Neural cell (in vitro differentiated cells): ENCODE measurements at regions not wholly inside any gene's neighbourhood (a gene's known extent, or its start where the extent isn't known, plus 50 kb on each side); places are given as distances from the start of the nearest gene placed in this dataset.

Source experiments
- H2AFZ ChIP-seq: fragments of 200-600, 300-800 bp; sonication (generic), shearing (Covaris generic); 2 replicates; pipeline ENCODE4 v1.6.0; 2014; ENCODE audit warnings: low read depth, mild to moderate bottlenecking, antibody characterized with exemption, low read length, moderate library complexity
- H3F3A ChIP-seq: fragments of 200-600 bp; shearing (Covaris generic); 2 replicates; pipeline ENCODE4 v1.6.1; 2016; ENCODE audit warnings: mild to moderate bottlenecking, moderate library complexity, mixed read lengths, antibody characterized with exemption, low read length; ENCODE audit not compliant: insufficient read depth, poor library complexity, severe bottlenecking
- H3K27ac ChIP-seq: fragments of 200-600, 300-800 bp; sonication (generic), shearing (Covaris generic); 2 replicates; pipeline ENCODE4 v1.5.1; 2014; ENCODE audit warnings: mild to moderate bottlenecking, low read length, moderate library complexity
- H3K27me3 ChIP-seq: fragments of 300-800, 200-600 bp; sonication (generic), shearing (Covaris generic); 2 replicates; pipeline ENCODE4 v1.6.0; 2014; ENCODE audit warnings: mild to moderate bottlenecking, low read depth, low read length, moderate library complexity; ENCODE audit not compliant: insufficient read depth
- H3K36me3 ChIP-seq: fragments of 300-800, 200-600 bp; sonication (generic), shearing (Covaris generic); 2 replicates; pipeline ENCODE4 v1.5.1; 2014; ENCODE audit warnings: mild to moderate bottlenecking, antibody characterized with exemption, low read length, moderate library complexity; ENCODE audit not compliant: insufficient read depth
- H3K4me2 ChIP-seq: fragments of 300-800, 200-600 bp; sonication (generic), shearing (Covaris generic); 2 replicates; pipeline ENCODE4 v1.6.0; 2014; ENCODE audit warnings: mild to moderate bottlenecking, low read length
- H3K4me3 ChIP-seq: fragments of 300-800, 200-600 bp; sonication (generic), shearing (Covaris generic); 2 replicates; pipeline ENCODE4 v1.5.1; 2014; ENCODE audit warnings: mild to moderate bottlenecking, low read length, moderate library complexity
- H3K79me2 ChIP-seq: fragments of 200-600 bp; shearing (Covaris generic); replicated peaks from 2 replicates; pipeline ENCODE4 v1.6.0; 2014; ENCODE audit warnings: mild to moderate bottlenecking, low read length, moderate library complexity; ENCODE audit not compliant: insufficient read depth
- H3K9ac ChIP-seq: fragments of 300-800, 200-600 bp; sonication (generic), shearing (Covaris generic); 2 replicates; pipeline ENCODE4 v1.6.1; 2016; ENCODE audit warnings: mild to moderate bottlenecking, low read length, mixed read lengths
- H3K9me2 ChIP-seq: fragments of 200-600 bp; shearing (Covaris generic); 2 replicates; pipeline ENCODE4 v1.6.1; 2016; ENCODE audit warnings: mild to moderate bottlenecking, low read length, mixed read lengths; ENCODE audit not compliant: insufficient read depth
- H3K9me3 ChIP-seq: fragments of 200-600, 300-800 bp; sonication (generic), shearing (Covaris generic); 2 replicates; pipeline ENCODE4 v1.6.1; 2016; ENCODE audit warnings: mild to moderate bottlenecking, mixed run types, low read length, moderate library complexity, mixed read lengths
- H4K20me1 ChIP-seq: fragments of 200-600 bp; shearing (Covaris generic); 2 replicates; pipeline ENCODE4 v1.6.1; 2016; ENCODE audit warnings: mild to moderate bottlenecking, mixed run types; ENCODE audit not compliant: insufficient read depth
- EP300 ChIP-seq: fragments of 450-650 bp; conservative IDR thresholded peaks from 2 replicates; pipeline ENCODE4 v1.6.1; 2014; ENCODE audit warnings: antibody characterized with exemption, mild to moderate bottlenecking, moderate library complexity; ENCODE audit not compliant: poor library complexity, severe bottlenecking
- EZH2 ChIP-seq: fragments of 200-600, 300-800 bp; shearing (Covaris generic), sonication (generic); IDR thresholded peaks from 2 replicates; pipeline ENCODE4 v1.6.1; 2014; ENCODE audit warnings: antibody characterized with exemption, low read length, borderline replicate concordance, mild to moderate bottlenecking; ENCODE audit not compliant: insufficient read depth, poor library complexity, severe bottlenecking
- MXI1 ChIP-seq: fragments of 450-650 bp; conservative IDR thresholded peaks from 2 replicates; pipeline ENCODE4 v1.6.1; 2014; ENCODE audit warnings: antibody characterized with exemption, mild to moderate bottlenecking; ENCODE audit not compliant: poor library complexity, severe bottlenecking
- POLR2AphosphoS5 ChIP-seq: IDR thresholded peaks from 2 replicates; pipeline ENCODE4 v1.6.1; 2012
- RAD21 ChIP-seq: fragments of 450-650 bp; conservative IDR thresholded peaks from 2 replicates; pipeline ENCODE4 v1.6.1; 2014; ENCODE audit warnings: antibody characterized with exemption, mild to moderate bottlenecking, moderate library complexity
- SMC3 ChIP-seq: fragments of 450-650 bp; conservative IDR thresholded peaks from 2 replicates; pipeline ENCODE4 v1.6.1; 2014; ENCODE audit warnings: antibody characterized with exemption, mild to moderate bottlenecking, moderate library complexity; ENCODE audit not compliant: poor library complexity
- TAF1 ChIP-seq: IDR thresholded peaks from 2 replicates; pipeline ENCODE4 v1.6.1; 2012; ENCODE audit warnings: low read depth
- TF ChIP-seq, protein P1 (sequence below): IDR thresholded peaks from 2 replicates; pipeline ENCODE4 v1.6.1; 2012; ENCODE audit warnings: borderline replicate concordance
- TF ChIP-seq, protein P2 (sequence below): fragments of 450-650 bp; IDR thresholded peaks from 2 replicates; pipeline ENCODE4 v1.5.1; 2014; ENCODE audit warnings: antibody characterized with exemption, mild to moderate bottlenecking, moderate library complexity; ENCODE audit not compliant: poor library complexity, severe bottlenecking

DNA sequence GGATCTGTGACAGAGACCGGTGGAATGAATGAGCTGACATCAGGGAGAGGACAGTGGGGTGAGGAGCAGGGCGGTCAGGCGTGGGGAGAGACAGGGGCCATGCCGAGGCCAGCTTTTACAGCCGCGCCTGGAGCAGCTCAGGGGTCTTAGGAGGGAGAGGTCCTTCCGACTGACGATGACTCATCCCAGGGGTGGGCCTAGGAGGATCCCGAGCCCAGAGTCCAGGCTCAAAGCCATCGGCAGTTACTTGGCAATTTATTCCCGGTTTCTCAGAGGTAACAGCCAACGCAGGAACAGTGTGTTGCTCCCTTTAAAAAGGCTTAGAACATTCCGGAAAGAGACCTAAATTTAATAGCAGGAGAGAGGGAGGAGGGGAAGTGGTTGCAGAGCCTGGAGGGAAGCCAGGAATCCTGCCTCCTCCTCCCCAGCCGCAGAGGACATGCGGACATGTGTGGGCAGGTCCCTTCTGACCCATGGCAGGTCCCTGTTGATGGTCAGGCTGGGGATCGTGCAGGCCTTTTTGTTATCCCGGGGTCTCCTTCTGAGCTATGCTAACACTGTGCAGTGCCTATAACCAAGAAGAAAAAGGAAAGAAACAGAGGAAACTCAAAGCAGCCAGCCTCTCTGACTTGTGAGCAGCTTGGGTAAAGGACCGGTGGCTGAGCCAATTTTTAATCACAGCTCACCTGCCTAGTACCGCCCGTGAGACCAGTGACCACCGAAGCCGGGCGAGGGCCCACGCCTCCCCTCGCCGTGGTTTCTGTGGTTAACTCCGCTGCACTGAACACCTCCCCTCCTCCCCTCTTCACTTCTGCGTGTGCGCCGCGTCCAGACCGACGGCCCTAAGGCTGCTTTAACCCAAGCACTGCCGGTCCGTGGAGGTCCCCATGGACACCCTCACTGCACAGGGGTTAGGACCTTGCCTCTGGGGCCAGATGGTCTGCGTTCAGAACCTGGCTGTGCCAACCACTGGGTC lies 392.4 kb upstream of the PROK2 start:
- Histone ChIP-seq H3K27me3 (no peaks in the 10 kb centered on the region), H3F3A (no peaks in the 10 kb centered on the region), H3K79me2 (no peaks in the 10 kb centered on the region), H3K9ac (no peak overlapping the region), H4K20me1 (no peaks in the 10 kb centered on the region), H3K36me3 (no peaks in the 10 kb centered on the region), H3K27ac (no peak overlapping the region), H2AFZ (no peak overlapping the region), H3K4me2 (no peak overlapping the region), H3K4me3 (no peak overlapping the region), H3K9me2 (no peaks in the 10 kb centered on the region), H3K9me3 (no peaks in the 10 kb centered on the region)
- TF ChIP-seq, protein P1, sequence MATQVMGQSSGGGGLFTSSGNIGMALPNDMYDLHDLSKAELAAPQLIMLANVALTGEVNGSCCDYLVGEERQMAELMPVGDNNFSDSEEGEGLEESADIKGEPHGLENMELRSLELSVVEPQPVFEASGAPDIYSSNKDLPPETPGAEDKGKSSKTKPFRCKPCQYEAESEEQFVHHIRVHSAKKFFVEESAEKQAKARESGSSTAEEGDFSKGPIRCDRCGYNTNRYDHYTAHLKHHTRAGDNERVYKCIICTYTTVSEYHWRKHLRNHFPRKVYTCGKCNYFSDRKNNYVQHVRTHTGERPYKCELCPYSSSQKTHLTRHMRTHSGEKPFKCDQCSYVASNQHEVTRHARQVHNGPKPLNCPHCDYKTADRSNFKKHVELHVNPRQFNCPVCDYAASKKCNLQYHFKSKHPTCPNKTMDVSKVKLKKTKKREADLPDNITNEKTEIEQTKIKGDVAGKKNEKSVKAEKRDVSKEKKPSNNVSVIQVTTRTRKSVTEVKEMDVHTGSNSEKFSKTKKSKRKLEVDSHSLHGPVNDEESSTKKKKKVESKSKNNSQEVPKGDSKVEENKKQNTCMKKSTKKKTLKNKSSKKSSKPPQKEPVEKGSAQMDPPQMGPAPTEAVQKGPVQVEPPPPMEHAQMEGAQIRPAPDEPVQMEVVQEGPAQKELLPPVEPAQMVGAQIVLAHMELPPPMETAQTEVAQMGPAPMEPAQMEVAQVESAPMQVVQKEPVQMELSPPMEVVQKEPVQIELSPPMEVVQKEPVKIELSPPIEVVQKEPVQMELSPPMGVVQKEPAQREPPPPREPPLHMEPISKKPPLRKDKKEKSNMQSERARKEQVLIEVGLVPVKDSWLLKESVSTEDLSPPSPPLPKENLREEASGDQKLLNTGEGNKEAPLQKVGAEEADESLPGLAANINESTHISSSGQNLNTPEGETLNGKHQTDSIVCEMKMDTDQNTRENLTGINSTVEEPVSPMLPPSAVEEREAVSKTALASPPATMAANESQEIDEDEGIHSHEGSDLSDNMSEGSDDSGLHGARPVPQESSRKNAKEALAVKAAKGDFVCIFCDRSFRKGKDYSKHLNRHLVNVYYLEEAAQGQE: no peak
- no peak for TF ChIP-seq POLR2AphosphoS5
- no peak for TF ChIP-seq RAD21
- no peak for TF ChIP-seq SMC3
- TF ChIP-seq MXI1: no peak
- TF ChIP-seq, protein P2, sequence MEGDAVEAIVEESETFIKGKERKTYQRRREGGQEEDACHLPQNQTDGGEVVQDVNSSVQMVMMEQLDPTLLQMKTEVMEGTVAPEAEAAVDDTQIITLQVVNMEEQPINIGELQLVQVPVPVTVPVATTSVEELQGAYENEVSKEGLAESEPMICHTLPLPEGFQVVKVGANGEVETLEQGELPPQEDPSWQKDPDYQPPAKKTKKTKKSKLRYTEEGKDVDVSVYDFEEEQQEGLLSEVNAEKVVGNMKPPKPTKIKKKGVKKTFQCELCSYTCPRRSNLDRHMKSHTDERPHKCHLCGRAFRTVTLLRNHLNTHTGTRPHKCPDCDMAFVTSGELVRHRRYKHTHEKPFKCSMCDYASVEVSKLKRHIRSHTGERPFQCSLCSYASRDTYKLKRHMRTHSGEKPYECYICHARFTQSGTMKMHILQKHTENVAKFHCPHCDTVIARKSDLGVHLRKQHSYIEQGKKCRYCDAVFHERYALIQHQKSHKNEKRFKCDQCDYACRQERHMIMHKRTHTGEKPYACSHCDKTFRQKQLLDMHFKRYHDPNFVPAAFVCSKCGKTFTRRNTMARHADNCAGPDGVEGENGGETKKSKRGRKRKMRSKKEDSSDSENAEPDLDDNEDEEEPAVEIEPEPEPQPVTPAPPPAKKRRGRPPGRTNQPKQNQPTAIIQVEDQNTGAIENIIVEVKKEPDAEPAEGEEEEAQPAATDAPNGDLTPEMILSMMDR: no peak
- no peak for TF ChIP-seq EP300
- TF ChIP-seq EZH2: no peak
- no peak for TF ChIP-seq TAF1

DNA sequence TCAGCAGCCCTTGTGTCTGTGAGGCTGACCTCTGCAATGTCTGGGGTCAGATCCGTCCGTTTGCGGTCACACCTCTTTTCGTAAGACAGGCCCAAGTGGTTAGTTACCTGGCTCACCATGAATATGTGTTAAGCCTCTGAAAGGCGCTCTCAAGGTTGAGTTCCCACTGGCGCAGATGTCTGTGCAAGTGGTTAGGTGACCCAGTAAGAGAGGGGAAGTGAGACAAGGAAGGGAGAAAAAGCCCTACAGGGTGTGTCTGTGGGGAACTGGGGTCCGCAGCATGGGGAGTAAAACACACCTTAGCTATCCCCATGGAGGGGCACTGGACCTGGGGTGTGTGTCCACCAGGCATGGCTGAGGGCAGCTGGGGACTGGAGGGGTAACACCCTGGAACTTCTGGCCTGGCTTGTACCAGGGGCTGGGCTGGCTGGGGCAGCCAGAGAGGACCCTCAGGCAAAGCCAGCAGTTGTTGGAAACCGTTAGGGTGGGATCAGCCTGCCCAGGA lies 391.6 kb upstream of the PROK2 start:
- Histone ChIP-seq H3F3A (no peaks in the 10 kb centered on the region), H3K79me2 (no peaks in the 10 kb centered on the region), H2AFZ (no peak overlapping the region), H3K9ac (no peak overlapping the region), H3K36me3 (no peaks in the 10 kb centered on the region), H3K9me2 (no peaks in the 10 kb centered on the region), H3K27ac (no peak overlapping the region), H3K4me3 (no peak overlapping the region), H3K27me3 (no peaks in the 10 kb centered on the region), H4K20me1 (no peaks in the 10 kb centered on the region), H3K9me3 (no peaks in the 10 kb centered on the region), H3K4me2 (no peak overlapping the region)
- TF ChIP-seq, protein P2: no peak
- TF ChIP-seq POLR2AphosphoS5 (no peak), EP300 (no peak), TAF1 (no peak), MXI1 (no peak), SMC3 (no peak), RAD21 (no peak), EZH2 (no peak)
- TF ChIP-seq, protein P1: no peak
